ENCODE measurements at regions not wholly inside any gene's neighbourhood (a gene's known extent, or its start where the extent isn't known, plus 50 kb on each side); places are given as distances from the start of the nearest gene placed in this dataset.

DNA sequence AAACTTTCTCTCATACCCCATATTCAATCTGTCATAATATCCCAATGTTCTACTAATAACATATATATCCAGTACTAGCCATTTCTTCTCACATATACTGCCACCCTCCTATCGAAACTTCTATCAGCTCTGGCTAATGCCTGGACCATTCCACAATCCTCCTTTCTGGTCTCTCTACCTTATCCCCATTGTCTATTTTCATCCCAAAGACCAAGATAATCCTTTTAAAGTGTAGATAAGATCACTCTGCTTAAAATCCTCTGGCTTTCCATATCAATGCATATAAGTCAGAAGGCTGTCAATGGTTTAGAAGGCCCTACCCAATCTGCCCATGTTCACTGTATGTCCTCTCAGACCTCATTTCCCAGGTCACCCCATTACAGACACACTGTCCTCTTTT lies 229.6 kb downstream of the ZEB2 start:
- TF ChIP-seq, protein P1, sequence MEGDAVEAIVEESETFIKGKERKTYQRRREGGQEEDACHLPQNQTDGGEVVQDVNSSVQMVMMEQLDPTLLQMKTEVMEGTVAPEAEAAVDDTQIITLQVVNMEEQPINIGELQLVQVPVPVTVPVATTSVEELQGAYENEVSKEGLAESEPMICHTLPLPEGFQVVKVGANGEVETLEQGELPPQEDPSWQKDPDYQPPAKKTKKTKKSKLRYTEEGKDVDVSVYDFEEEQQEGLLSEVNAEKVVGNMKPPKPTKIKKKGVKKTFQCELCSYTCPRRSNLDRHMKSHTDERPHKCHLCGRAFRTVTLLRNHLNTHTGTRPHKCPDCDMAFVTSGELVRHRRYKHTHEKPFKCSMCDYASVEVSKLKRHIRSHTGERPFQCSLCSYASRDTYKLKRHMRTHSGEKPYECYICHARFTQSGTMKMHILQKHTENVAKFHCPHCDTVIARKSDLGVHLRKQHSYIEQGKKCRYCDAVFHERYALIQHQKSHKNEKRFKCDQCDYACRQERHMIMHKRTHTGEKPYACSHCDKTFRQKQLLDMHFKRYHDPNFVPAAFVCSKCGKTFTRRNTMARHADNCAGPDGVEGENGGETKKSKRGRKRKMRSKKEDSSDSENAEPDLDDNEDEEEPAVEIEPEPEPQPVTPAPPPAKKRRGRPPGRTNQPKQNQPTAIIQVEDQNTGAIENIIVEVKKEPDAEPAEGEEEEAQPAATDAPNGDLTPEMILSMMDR (IDR thresholded peaks at IDR 0.05; ENCODE audit: low read depth, low read length), result no peak
- no peak for TF ChIP-seq POLR2A (IDR thresholded peaks at IDR 0.05; ENCODE audit: extremely low read depth, insufficient read length)
- TF ChIP-seq, protein P2, sequence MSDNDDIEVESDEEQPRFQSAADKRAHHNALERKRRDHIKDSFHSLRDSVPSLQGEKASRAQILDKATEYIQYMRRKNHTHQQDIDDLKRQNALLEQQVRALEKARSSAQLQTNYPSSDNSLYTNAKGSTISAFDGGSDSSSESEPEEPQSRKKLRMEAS (IDR thresholded peaks at IDR 0.05; ENCODE audit: low read depth, low read length), result no peak
